Gastrocnemius medialis (tissue), 4 donors: ENCODE measurements at regions not wholly inside any gene's neighbourhood (a gene's known extent, or its start where the extent isn't known, plus 50 kb on each side); places are given as distances from the start of the nearest gene placed in this dataset.

Source experiments
- ATAC-seq, 2 donors: fragments of 150-250 bp; one replicate each; pipeline ENCODE4 v1.9.1; 2016
- DNase-seq, 2 donors: peaks; one replicate each; pipeline ENCODE4 v3.0.0-alpha.2; 2019
- H3K27ac ChIP-seq, 4 donors: fragments of 200-600 bp; sonication (generic); 1 replicate in 1 of 4; 2 replicates in 3 of 4; pipeline ENCODE4 v1.5.1; 2016 to 2018; ENCODE audit warnings: mild to moderate bottlenecking in 2 of 4, moderate library complexity in 1 of 4
- H3K27me3 ChIP-seq, 3 donors: fragments of 200-600 bp; sonication (generic) in 2 of 3; 1 replicate in 1 of 3; 2 replicates in 2 of 3; pipeline versions ENCODE4 v1.5.1 to v1.6.0; 2016 to 2019; ENCODE audit warnings: mild to moderate bottlenecking in 1 of 3, moderate library complexity in 1 of 3
- H3K36me3 ChIP-seq, 2 donors: fragments of 200-600 bp; sonication (generic) in 1 of 2; one replicate each; pipeline ENCODE4 v1.5.1; 2017 to 2018
- H3K4me1 ChIP-seq, 2 donors: fragments of 200-600 bp; sonication (generic) in 1 of 2; one replicate each; pipeline ENCODE4 v1.5.1; 2016 to 2017; ENCODE audit warnings: mild to moderate bottlenecking in 2 of 2
- H3K4me3 ChIP-seq, 4 donors: fragments of 200-600 bp; sonication (generic) in 3 of 4; 1 replicate in 1 of 4; 2 replicates in 3 of 4; pipeline ENCODE4 v1.5.1; 2016 to 2019; ENCODE audit warnings: mild to moderate bottlenecking in 2 of 4
- H3K9me3 ChIP-seq, 3 donors: fragments of 200-600 bp; sonication (generic) in 2 of 3; 1 replicate in 1 of 3; 2 replicates in 2 of 3; pipeline ENCODE4 v1.5.1; 2016 to 2019
- CTCF ChIP-seq, 5 experiments: fragments of 450-650 bp in 3 of 5; fragments of 200-600 bp in 2 of 5; sonication (generic) in 2 of 5; IDR thresholded peaks in 4 of 5; conservative IDR thresholded peaks in 1 of 5; 1 replicate in 4 of 5; 2 replicates in 1 of 5; pipeline ENCODE4 v1.5.1; 2016 to 2019; ENCODE audit warnings: antibody characterized with exemption in 5 of 5, mild to moderate bottlenecking in 3 of 5, moderate library complexity in 3 of 5
- POLR2A ChIP-seq, 2 donors: fragments of 450-650 bp; IDR thresholded peaks; one replicate each; pipeline ENCODE4 v1.6.1; 2017; ENCODE audit warnings: antibody characterized with exemption in 2 of 2, mild to moderate bottlenecking in 2 of 2, moderate library complexity in 2 of 2
- in situ Hi-C, 4 donors: fragments of 200-750 bp; cut with MboI; loops; one replicate each; pipeline versions ENCODE4 v1.15.0 to v1.8.0; 2017; ENCODE audit warnings: low sequenced_read_pairs in 4 of 4
- intact Hi-C: fragments of 100-400 bp; cut with DNase I; formaldehyde crosslinking; loops from one replicate; pipeline ENCODE4 v1.15.1; 2023; ENCODE audit warnings: low total_unique reads

GRCh38 chr7:131865911-131866310 is 309.5 kb upstream of the PODXL start:
- Histone ChIP-seq H3K36me3 (no peaks in the 10 kb centered on the region), H3K27ac (no peak overlapping the region), H3K4me3 (no peak overlapping the region), H3K27me3 (no peaks in the 10 kb centered on the region), H3K4me1 (peaks cover 0 to 4% of the 10 kb centered on the region in 2 donors), H3K9me3 (no peaks in the 10 kb centered on the region)
- in situ Hi-C loops (no loop called here), intact Hi-C loops (no loop called here)
- no peak for TF ChIP-seq POLR2A (IDR thresholded peaks at IDR 0.05)
- no peak for TF ChIP-seq CTCF (IDR thresholded peaks at IDR 0.05 in 4 of 5, conservative IDR thresholded peaks at IDR 0.05 in 1 of 5)
- DNase-seq (no peak), ATAC-seq (no peak)

- peaks cover 0 to 4% of the 10 kb centered on the region in 2 donors for H3K4me1 ChIP-seq
- TF ChIP-seq POLR2A (IDR thresholded peaks at IDR 0.05): no peak
- no peak for TF ChIP-seq CTCF (IDR thresholded peaks at IDR 0.05 in 4 of 5, conservative IDR thresholded peaks at IDR 0.05 in 1 of 5)
- in situ Hi-C loops: no loop called here
- ATAC-seq: no peak
- H3K9me3 ChIP-seq: no peaks in the 10 kb centered on the region
- no peaks in the 10 kb centered on the region for H3K36me3 ChIP-seq
- no peak overlapping the region for H3K4me3 ChIP-seq
- intact Hi-C loops: no loop called here
- H3K27ac ChIP-seq: no peak overlapping the region
- no peaks in the 10 kb centered on the region for H3K27me3 ChIP-seq
- no peak for DNase-seq
Measured at GRCh38 chr7:131861620-131862346, 305.4 kb upstream of the PODXL start.

- in situ Hi-C loops: no loop called here
Measured at GRCh38 chr7:131859147-131859821, 302.9 kb upstream of the PODXL start.

GRCh38 chr7:131858611-131859010 is 302.2 kb upstream of the PODXL start:
- H3K4me1 ChIP-seq: peaks cover 0 to 4% of the 10 kb centered on the region in 2 donors
- no peak overlapping the region for H3K27ac ChIP-seq
- ATAC-seq: no peak
- H3K9me3 ChIP-seq: no peaks in the 10 kb centered on the region
- H3K27me3 ChIP-seq: no peaks in the 10 kb centered on the region
- TF ChIP-seq POLR2A (IDR thresholded peaks at IDR 0.05) (no peak), CTCF (IDR thresholded peaks at IDR 0.05 in 4 of 5, conservative IDR thresholded peaks at IDR 0.05 in 1 of 5) (no peak)
- no peak for DNase-seq
- no peak overlapping the region for H3K4me3 ChIP-seq
- intact Hi-C loops: no loop called here
- in situ Hi-C loops: no loop called here
- H3K36me3 ChIP-seq: no peaks in the 10 kb centered on the region

More at GRCh38 chr7:131859147-131859821, 302.9 kb upstream of the PODXL start:
- DNase-seq (peak in 1 of 2 donors; percentile 34), ATAC-seq (peak; percentile 52 to 74)
- Histone ChIP-seq H3K36me3 (no peaks in the 10 kb centered on the region), H3K27ac (no peak overlapping the region), H3K9me3 (no peaks in the 10 kb centered on the region), H3K27me3 (no peaks in the 10 kb centered on the region), H3K4me3 (no peak overlapping the region), H3K4me1 (peaks cover 0 to 4% of the 10 kb centered on the region in 2 donors)
- intact Hi-C loops: no loop called here
- peak; percentile 29 to 72 (median 41) for TF ChIP-seq CTCF (IDR thresholded peaks at IDR 0.05 in 4 of 5, conservative IDR thresholded peaks at IDR 0.05 in 1 of 5)
- TF ChIP-seq POLR2A (IDR thresholded peaks at IDR 0.05): no peak
